Smooth muscle cell of the brain vasculature (primary cell): ENCODE measurements at regions not wholly inside any gene's neighbourhood (a gene's known extent, or its start where the extent isn't known, plus 50 kb on each side); places are given as distances from the start of the nearest gene placed in this dataset.
"Not testable (repeated sequence)": the region's sequence is repeated elsewhere in the genome, so short reads cannot be mapped to it uniquely, and the experiment has no call there.

Source experiments
- DNase-seq: peaks from one replicate; pipeline ENCODE4 v3.0.0-alpha.2; 2012; ENCODE audit warnings: low read depth, low spot score

GRCh38 chr5:166916021-166916420 is 1375.4 kb upstream of the WWC1 start:
- no peak for DNase-seq

GRCh38 chr5:166926138-166926537 is 1365.3 kb upstream of the WWC1 start:
- DNase-seq = no peak

GRCh38 chr5:166926806-166927475 is 1364.5 kb upstream of the WWC1 start:
- DNase-seq = not testable (repeated sequence)

- no peak for DNase-seq
These were observed 1355.1 kb upstream of the WWC1 start for GRCh38 chr5:166936351-166936750.

GRCh38 chr5:166938071-166938470 is 1353.4 kb upstream of the WWC1 start:
- no peak for DNase-seq

GRCh38 chr5:166942948-166943347 is 1348.5 kb upstream of the WWC1 start:
- no peak for DNase-seq

GRCh38 chr5:166947045-166947444 is 1344.4 kb upstream of the WWC1 start:
- no peak for DNase-seq

- DNase-seq = no peak
These were observed 1342.8 kb upstream of the WWC1 start for GRCh38 chr5:166948679-166949078.

GRCh38 chr5:166952048-166952447 is 1339.4 kb upstream of the WWC1 start:
- DNase-seq = no peak

GRCh38 chr5:166957782-166958181 is 1333.7 kb upstream of the WWC1 start:
- no peak for DNase-seq

GRCh38 chr5:166959766-166960165 is 1331.7 kb upstream of the WWC1 start:
- DNase-seq = no peak

- DNase-seq = no peak
These were observed 1330.4 kb upstream of the WWC1 start for GRCh38 chr5:166961028-166961427.

GRCh38 chr5:166961913-166962312 is 1329.5 kb upstream of the WWC1 start:
- DNase-seq = no peak

GRCh38 chr5:166962461-166962860 is 1329.0 kb upstream of the WWC1 start:
- no peak for DNase-seq

GRCh38 chr5:166963596-166963995 is 1327.8 kb upstream of the WWC1 start:
- DNase-seq = no peak

- DNase-seq = no peak
These were observed 1313.5 kb upstream of the WWC1 start for GRCh38 chr5:166977911-166978422.

GRCh38 chr5:166979307-166979895 is 1312.0 kb upstream of the WWC1 start:
- no peak for DNase-seq

- DNase-seq = no peak
These were observed 1310.8 kb upstream of the WWC1 start for GRCh38 chr5:166980666-166981065.

- no peak for DNase-seq
These were observed 1309.2 kb upstream of the WWC1 start for GRCh38 chr5:166982226-166982625.

GRCh38 chr5:166991601-166992000 is 1299.8 kb upstream of the WWC1 start:
- DNase-seq = no peak

- no peak for DNase-seq
These were observed 1299.3 kb upstream of the WWC1 start for GRCh38 chr5:166992108-166992507.

GRCh38 chr5:166992874-166993722 is 1298.3 kb upstream of the WWC1 start:
- no peak for DNase-seq
